Lower lobe of right lung (tissue), 2 donors: ENCODE measurements at regions not wholly inside any gene's neighbourhood (a gene's known extent, or its start where the extent isn't known, plus 50 kb on each side); places are given as distances from the start of the nearest gene placed in this dataset.

Source experiments
- ATAC-seq, 2 donors: fragments of 200-7000 bp; cut with Tn5 transposase; one replicate each; pipeline ENCODE4 v1.9.1; 2020 to 2022; ENCODE audit warnings: mild to moderate bottlenecking in 2 of 2, moderate library complexity in 2 of 2
- DNase-seq: peaks from one replicate; pipeline ENCODE4 v3.0.0-alpha.2; 2020
- H3K27ac ChIP-seq: fragments of 200-600 bp; one replicate; pipeline ENCODE4 v1.8.0; 2022
- H3K27me3 ChIP-seq: fragments of 200-600 bp; one replicate; pipeline ENCODE4 v1.8.0; 2022; ENCODE audit warnings: low read depth
- H3K36me3 ChIP-seq: fragments of 200-600 bp; one replicate; pipeline ENCODE4 v1.8.0; 2022; ENCODE audit warnings: mild to moderate bottlenecking
- H3K4me1 ChIP-seq: fragments of 200-600 bp; one replicate; pipeline ENCODE4 v1.8.0; 2022
- H3K4me3 ChIP-seq: fragments of 200-600 bp; one replicate; pipeline ENCODE4 v1.8.0; 2022; ENCODE audit warnings: mild to moderate bottlenecking
- H3K9me3 ChIP-seq: fragments of 200-600 bp; one replicate; pipeline ENCODE4 v1.8.0; 2022
- intact Hi-C: fragments of 100-400 bp; cut with DNase I; formaldehyde crosslinking; loops from one replicate; pipeline ENCODE4 v1.11.0; 2022
- TF ChIP-seq, protein P1 (sequence below): fragments of 200-600 bp; IDR thresholded peaks from one replicate; pipeline ENCODE4 v1.8.0; 2022; ENCODE audit warnings: antibody characterized with exemption, mild to moderate bottlenecking
- donor health status: DM: no; HTN: yes; CAD: no; lungs with severe emphysema.

GRCh38 chr19:57058871-57059270 lies 60.9 kb upstream of the USP29 start:
- DNase-seq (no peak), ATAC-seq (no peak)
- no peaks in the 10 kb centered on the region for H3K4me1 ChIP-seq
- intact Hi-C loops = no loop called here
- H3K36me3 ChIP-seq = no peaks in the 10 kb centered on the region
- no peak overlapping the region for H3K27ac ChIP-seq
- H3K4me3 ChIP-seq = no peak overlapping the region
- TF ChIP-seq, protein P1, sequence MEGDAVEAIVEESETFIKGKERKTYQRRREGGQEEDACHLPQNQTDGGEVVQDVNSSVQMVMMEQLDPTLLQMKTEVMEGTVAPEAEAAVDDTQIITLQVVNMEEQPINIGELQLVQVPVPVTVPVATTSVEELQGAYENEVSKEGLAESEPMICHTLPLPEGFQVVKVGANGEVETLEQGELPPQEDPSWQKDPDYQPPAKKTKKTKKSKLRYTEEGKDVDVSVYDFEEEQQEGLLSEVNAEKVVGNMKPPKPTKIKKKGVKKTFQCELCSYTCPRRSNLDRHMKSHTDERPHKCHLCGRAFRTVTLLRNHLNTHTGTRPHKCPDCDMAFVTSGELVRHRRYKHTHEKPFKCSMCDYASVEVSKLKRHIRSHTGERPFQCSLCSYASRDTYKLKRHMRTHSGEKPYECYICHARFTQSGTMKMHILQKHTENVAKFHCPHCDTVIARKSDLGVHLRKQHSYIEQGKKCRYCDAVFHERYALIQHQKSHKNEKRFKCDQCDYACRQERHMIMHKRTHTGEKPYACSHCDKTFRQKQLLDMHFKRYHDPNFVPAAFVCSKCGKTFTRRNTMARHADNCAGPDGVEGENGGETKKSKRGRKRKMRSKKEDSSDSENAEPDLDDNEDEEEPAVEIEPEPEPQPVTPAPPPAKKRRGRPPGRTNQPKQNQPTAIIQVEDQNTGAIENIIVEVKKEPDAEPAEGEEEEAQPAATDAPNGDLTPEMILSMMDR = no peak
- H3K9me3 ChIP-seq = no peaks in the 10 kb centered on the region
- peaks cover 4% of the 10 kb centered on the region for H3K27me3 ChIP-seq

DNA sequence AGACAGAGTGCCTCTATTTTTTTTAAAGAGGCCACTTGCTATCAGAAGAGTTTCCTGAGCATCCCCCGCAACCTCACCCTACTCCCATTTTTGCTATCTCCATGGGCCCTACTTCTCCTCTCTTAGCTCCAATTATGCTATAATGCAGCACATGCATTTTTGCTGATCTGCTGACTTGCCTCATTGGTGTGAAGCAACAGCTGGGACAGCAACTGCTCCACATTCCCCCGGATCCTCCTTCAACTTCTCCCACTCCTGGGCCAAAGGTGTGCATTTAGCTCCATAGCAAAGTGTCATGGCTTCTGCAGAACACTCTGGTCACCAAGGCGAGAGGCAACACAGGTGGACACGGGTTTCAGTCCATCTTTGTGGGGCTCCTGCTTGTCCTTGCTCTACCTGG lies 56.7 kb upstream of the USP29 start:
- ATAC-seq = no peak
- TF ChIP-seq, protein P1 = no peak
- intact Hi-C loops = no loop called here
- no peak for DNase-seq
- no peaks in the 10 kb centered on the region for H3K9me3 ChIP-seq
- no peaks in the 10 kb centered on the region for H3K4me1 ChIP-seq
- no peaks in the 10 kb centered on the region for H3K36me3 ChIP-seq
- H3K27ac ChIP-seq = no peak overlapping the region
- peaks cover 4% of the 10 kb centered on the region for H3K27me3 ChIP-seq
- H3K4me3 ChIP-seq = no peak overlapping the region

GRCh38 chr19:57067440-57067839 lies 52.3 kb upstream of the USP29 start:
- Histone ChIP-seq H3K36me3 (no peaks in the 10 kb centered on the region), H3K4me1 (no peaks in the 10 kb centered on the region), H3K27ac (no peak overlapping the region), H3K27me3 (no peaks in the 10 kb centered on the region), H3K9me3 (no peaks in the 10 kb centered on the region), H3K4me3 (no peak overlapping the region)
- no peak for ATAC-seq
- intact Hi-C loops = no loop called here
- no peak for DNase-seq
- TF ChIP-seq, protein P1 = no peak

- intact Hi-C loops = no loop called here
- no peaks in the 10 kb centered on the region for H3K36me3 ChIP-seq
- TF ChIP-seq, protein P1 = no peak
- ATAC-seq (no peak), DNase-seq (no peak)
- H3K27me3 ChIP-seq = no peaks in the 10 kb centered on the region
- H3K4me1 ChIP-seq = no peaks in the 10 kb centered on the region
- H3K4me3 ChIP-seq = no peak overlapping the region
- no peak overlapping the region for H3K27ac ChIP-seq
- H3K9me3 ChIP-seq = no peaks in the 10 kb centered on the region
These were observed 51.5 kb upstream of the USP29 start for GRCh38 chr19:57068311-57068710.

- ATAC-seq (no peak), DNase-seq (no peak)
- H3K36me3 ChIP-seq = no peaks in the 10 kb centered on the region
- no peak overlapping the region for H3K4me3 ChIP-seq
- intact Hi-C loops = no loop called here
- no peaks in the 10 kb centered on the region for H3K9me3 ChIP-seq
- H3K4me1 ChIP-seq = no peaks in the 10 kb centered on the region
- no peak overlapping the region for H3K27ac ChIP-seq
- no peaks in the 10 kb centered on the region for H3K27me3 ChIP-seq
- TF ChIP-seq, protein P1 = peak; percentile 17
These were observed 50.7 kb upstream of the USP29 start for GRCh38 chr19:57068921-57069697.
